B cell (primary cell): ENCODE measurements at regions not wholly inside any gene's neighbourhood (a gene's known extent, or its start where the extent isn't known, plus 50 kb on each side); places are given as distances from the start of the nearest gene placed in this dataset.

Experiments
- ATAC-seq: fragments of 200-7000 bp; cut with Tn5 transposase; one replicate; pipeline ENCODE4 v1.10.0; 2021; ENCODE audit warnings: low read depth, mild to moderate bottlenecking, moderate number of reproducible peaks, moderate library complexity
- CTCF ChIA-PET: fragments of 350-600 bp; sonication (Branson Sonifier 250); formaldehyde crosslinking; loops from one replicate; lab custom pipeline; 2021; ENCODE audit warnings: antibody characterized with exemption, inconsistent platforms; lab: Charles Lee
- POLR2A ChIA-PET: fragments of 350-600 bp; sonication (Branson Sonifier 250); formaldehyde crosslinking; loops from one replicate; lab custom pipeline; 2021; ENCODE audit warnings: antibody characterized with exemption; lab: Charles Lee
- DNase-seq: peaks from one replicate; pipeline ENCODE4 v3.0.0; 2013
- H2AFZ ChIP-seq: 2 replicates; pipeline ENCODE4 v1.6.1; 2012; ENCODE audit warnings: mild to moderate bottlenecking, low read depth, low read length; ENCODE audit not compliant: insufficient read depth, poor library complexity, severe bottlenecking
- H3K27ac ChIP-seq, 2 donors: 1 replicate in 1 of 2; 2 replicates in 1 of 2; pipeline ENCODE4 v1.5.1; 2012 to 2013; ENCODE audit warnings: low read length in 2 of 2, mild to moderate bottlenecking in 2 of 2, moderate library complexity in 1 of 2
- H3K27me3 ChIP-seq, 4 experiments: fragments of 200-600 bp in 1 of 4; sonication (generic) in 1 of 4; replicated peaks in 1 of 4; 1 replicate in 2 of 4; 2 replicates in 2 of 4; pipeline versions ENCODE4 v1.6.1 to v1.7.0; 2013 to 2016; ENCODE audit warnings: low read length in 3 of 4, mild to moderate bottlenecking in 2 of 4, mixed read lengths in 1 of 4, moderate library complexity in 1 of 4; ENCODE audit not compliant: insufficient read depth in 4 of 4, control insufficient read depth in 3 of 4; ENCODE audit errors: control extremely low read depth in 1 of 4
- H3K36me3 ChIP-seq, 2 experiments: replicated peaks in 1 of 2; 1 replicate in 1 of 2; 2 replicates in 1 of 2; pipeline versions ENCODE4 v1.6.1 to v1.7.1; 2013; ENCODE audit warnings: low read length in 1 of 2; ENCODE audit not compliant: insufficient read depth in 2 of 2, control insufficient read depth in 1 of 2; ENCODE audit errors: control extremely low read depth in 1 of 2, extremely low read depth in 1 of 2
- H3K4me1 ChIP-seq, 2 donors: fragments of 200-600 bp in 1 of 2; sonication (generic) in 1 of 2; 1 replicate in 1 of 2; 2 replicates in 1 of 2; pipeline versions ENCODE4 v1.5.1 to v1.6.1; 2013 to 2017; ENCODE audit warnings: low read length in 2 of 2; ENCODE audit not compliant: control insufficient read depth in 2 of 2, insufficient read depth in 2 of 2
- H3K4me2 ChIP-seq: replicated peaks from 2 replicates; pipeline ENCODE3; 2012; ENCODE audit warnings: mild to moderate bottlenecking, low read depth, low read length; ENCODE audit not compliant: poor library complexity, severe bottlenecking
- H3K4me3 ChIP-seq, 5 experiments: fragments of 200-600 bp in 1 of 5; sonication (generic) in 1 of 5; 1 replicate in 3 of 5; 2 replicates in 2 of 5; pipeline versions ENCODE4 v1.5.1 to v1.7.0; 2011 to 2016; ENCODE audit warnings: low read length in 4 of 5, mild to moderate bottlenecking in 4 of 5, low read depth in 2 of 5, control low read depth in 1 of 5, moderate library complexity in 1 of 5; ENCODE audit not compliant: insufficient read depth in 1 of 5; ENCODE audit errors: control extremely low read depth in 1 of 5, extremely low read depth in 1 of 5
- H3K79me2 ChIP-seq: fragments of 200-600 bp; sonication (generic); one replicate; pipeline ENCODE4 v1.6.0; 2016; ENCODE audit warnings: low read length; ENCODE audit not compliant: control insufficient read depth, insufficient read depth
- H3K9ac ChIP-seq: fragments of 200-600 bp; sonication (generic); 2 replicates; pipeline ENCODE4 v1.6.1; 2017; ENCODE audit warnings: mild to moderate bottlenecking, low read length, moderate library complexity
- H3K9me3 ChIP-seq, 3 donors: one replicate each; pipeline versions ENCODE4 v1.6.1 to v1.7.1; 2013; ENCODE audit warnings: low read length in 2 of 3; ENCODE audit not compliant: control insufficient read depth in 2 of 3, insufficient read depth in 1 of 3; ENCODE audit errors: control extremely low read depth in 1 of 3
- H4K20me1 ChIP-seq: 2 replicates; pipeline ENCODE4 v1.6.0; 2012; ENCODE audit warnings: mild to moderate bottlenecking, low read length; ENCODE audit not compliant: insufficient read depth, control insufficient read depth, poor library complexity, severe bottlenecking
- H3K27ac Mint-ChIP-seq: one replicate; pipeline ENCODE4 v1.8.0; 2021; ENCODE audit warnings: mixed read lengths
- H3K27me3 Mint-ChIP-seq: one replicate; pipeline ENCODE4 v1.8.0; 2021; ENCODE audit warnings: mixed read lengths
- H3K4me1 Mint-ChIP-seq: one replicate; pipeline ENCODE4 v1.8.0; 2021; ENCODE audit warnings: mixed read lengths
- H3K4me3 Mint-ChIP-seq: one replicate; pipeline ENCODE4 v1.8.0; 2021; ENCODE audit warnings: mixed read lengths
- H3K9me3 Mint-ChIP-seq: one replicate; pipeline ENCODE4 v1.8.0; 2022; ENCODE audit warnings: mixed read lengths; ENCODE audit not compliant: insufficient read depth
- EZH2 ChIP-seq: IDR thresholded peaks from 2 replicates; pipeline ENCODE4 v1.6.1; 2012; ENCODE audit warnings: borderline replicate concordance, low read depth, mild to moderate bottlenecking, moderate library complexity, low read length; ENCODE audit not compliant: insufficient read depth, poor library complexity, severe bottlenecking
- WGBS: methylation state at CpG from one replicate; pipeline ENCODE4 v1.1.5; 2013; ENCODE audit warnings: missing lambda C conversion rate; ENCODE audit not compliant: insufficient coverage; 5-methylcytosine and 5-hydroxymethylcytosine counted together
- intact Hi-C: fragments of 100-400 bp; cut with micrococcal nuclease; formaldehyde crosslinking; loops from one replicate; pipeline ENCODE4 v1.10.0; 2022
- TF ChIP-seq, protein P1 (sequence below): fragments of 200-600 bp; IDR thresholded peaks from one replicate; pipeline ENCODE4 v1.8.0; 2022; ENCODE audit warnings: antibody characterized with exemption, mild to moderate bottlenecking

DNA sequence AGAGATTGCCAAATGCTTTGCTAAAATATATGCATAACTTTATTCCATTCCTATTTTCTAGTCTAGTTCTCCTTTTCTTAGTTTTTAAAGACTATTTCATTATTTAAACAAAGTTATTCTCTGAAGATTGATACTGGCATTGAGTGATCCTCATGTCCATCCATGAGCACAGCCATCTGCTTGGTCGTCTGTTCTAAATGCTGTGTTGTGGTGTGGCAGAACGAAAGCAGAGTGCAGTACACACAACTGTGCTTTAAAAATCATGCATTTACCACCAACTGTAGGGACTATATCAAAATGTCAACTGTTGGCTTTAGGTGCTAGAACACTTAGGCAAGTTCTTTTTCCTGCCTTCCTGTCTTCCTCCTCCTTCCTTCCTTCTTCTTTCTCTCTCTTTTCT is 226.6 kb downstream of the ACKR3 start:
- DNase-seq = no peak
- ATAC-seq = no peak
- H3K27me3 Mint-ChIP-seq = peaks cover 11% of the 10 kb centered on the region
- intact Hi-C loops = no loop called here
- H3K4me3 Mint-ChIP-seq = no peak overlapping the region
- no peaks in the 10 kb centered on the region for H3K4me1 Mint-ChIP-seq
- H4K20me1 ChIP-seq = no peaks in the 10 kb centered on the region
- ChIA-PET POLR2A (no interaction called here), CTCF (no interaction called here)
- H2AFZ ChIP-seq = no peak overlapping the region
- no peak overlapping the region for H3K27ac Mint-ChIP-seq
- peaks cover 2% of the 10 kb centered on the region for H3K9me3 Mint-ChIP-seq
- no peak overlapping the region for H3K4me2 ChIP-seq
- no CpG with 5 or more reads among the region's 2 CpGs for WGBS
- TF ChIP-seq, protein P1, sequence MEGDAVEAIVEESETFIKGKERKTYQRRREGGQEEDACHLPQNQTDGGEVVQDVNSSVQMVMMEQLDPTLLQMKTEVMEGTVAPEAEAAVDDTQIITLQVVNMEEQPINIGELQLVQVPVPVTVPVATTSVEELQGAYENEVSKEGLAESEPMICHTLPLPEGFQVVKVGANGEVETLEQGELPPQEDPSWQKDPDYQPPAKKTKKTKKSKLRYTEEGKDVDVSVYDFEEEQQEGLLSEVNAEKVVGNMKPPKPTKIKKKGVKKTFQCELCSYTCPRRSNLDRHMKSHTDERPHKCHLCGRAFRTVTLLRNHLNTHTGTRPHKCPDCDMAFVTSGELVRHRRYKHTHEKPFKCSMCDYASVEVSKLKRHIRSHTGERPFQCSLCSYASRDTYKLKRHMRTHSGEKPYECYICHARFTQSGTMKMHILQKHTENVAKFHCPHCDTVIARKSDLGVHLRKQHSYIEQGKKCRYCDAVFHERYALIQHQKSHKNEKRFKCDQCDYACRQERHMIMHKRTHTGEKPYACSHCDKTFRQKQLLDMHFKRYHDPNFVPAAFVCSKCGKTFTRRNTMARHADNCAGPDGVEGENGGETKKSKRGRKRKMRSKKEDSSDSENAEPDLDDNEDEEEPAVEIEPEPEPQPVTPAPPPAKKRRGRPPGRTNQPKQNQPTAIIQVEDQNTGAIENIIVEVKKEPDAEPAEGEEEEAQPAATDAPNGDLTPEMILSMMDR = no peak
- no peak for TF ChIP-seq EZH2
- no peak overlapping the region for H3K27ac ChIP-seq
- H3K36me3 ChIP-seq = no peaks in the 10 kb centered on the region
- H3K9me3 ChIP-seq = peaks cover 0 to 11% (median 0%) of the 10 kb centered on the region in 3 donors
- H3K4me1 ChIP-seq = no peaks in the 10 kb centered on the region
- no peaks in the 10 kb centered on the region for H3K27me3 ChIP-seq
- no peaks in the 10 kb centered on the region for H3K79me2 ChIP-seq
- no peak overlapping the region for H3K4me3 ChIP-seq
- no peak overlapping the region for H3K9ac ChIP-seq

DNA sequence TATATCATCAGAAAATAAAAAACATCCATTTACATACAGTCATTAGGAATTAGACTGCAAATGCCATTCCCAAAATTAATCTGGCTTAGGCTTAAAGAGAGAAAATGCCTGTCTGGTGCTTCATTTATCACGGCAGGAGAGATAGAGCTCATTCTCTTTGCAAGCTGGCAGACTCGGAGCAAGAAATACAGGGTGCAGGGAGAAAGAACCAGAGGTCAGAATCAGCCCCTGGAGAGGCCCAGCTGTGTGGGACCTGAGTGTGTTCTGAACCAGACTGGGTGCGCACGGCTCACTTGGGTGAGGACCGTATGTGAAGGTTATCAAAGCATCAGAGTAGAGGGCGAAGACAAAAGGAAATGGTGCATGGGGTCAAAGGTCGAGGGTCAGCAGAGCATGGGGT is 227.8 kb downstream of the ACKR3 start:
- Mint-ChIP-seq H3K9me3 (peaks cover 2% of the 10 kb centered on the region), H3K27ac (no peak overlapping the region), H3K4me1 (no peaks in the 10 kb centered on the region), H3K27me3 (peaks cover 11% of the 10 kb centered on the region), H3K4me3 (no peak overlapping the region)
- H2AFZ ChIP-seq = no peak overlapping the region
- CTCF ChIA-PET = interaction anchor here (0.7 kb wide), 1 partner anchor 8 kb away, joined by 3 read pairs; no protein-coding TSS in a partner anchor
- no peaks in the 10 kb centered on the region for H4K20me1 ChIP-seq
- no peak overlapping the region for H3K9ac ChIP-seq
- no peaks in the 10 kb centered on the region for H3K79me2 ChIP-seq
- no peak overlapping the region for H3K27ac ChIP-seq
- no peaks in the 10 kb centered on the region for H3K27me3 ChIP-seq
- ATAC-seq (no peak), DNase-seq (no peak)
- no peak overlapping the region for H3K4me2 ChIP-seq
- no peak overlapping the region for H3K4me3 ChIP-seq
- TF ChIP-seq, protein P1 = no peak
- TF ChIP-seq EZH2 = no peak
- WGBS = 79% methylated on average over 7 of the region's 7 CpGs
- POLR2A ChIA-PET = no interaction called here
- no peaks in the 10 kb centered on the region for H3K4me1 ChIP-seq
- intact Hi-C loops = no loop called here
- H3K9me3 ChIP-seq = peaks cover 0 to 11% (median 0%) of the 10 kb centered on the region in 3 donors
- H3K36me3 ChIP-seq = no peaks in the 10 kb centered on the region
